ENCODE measurements at regions not wholly inside any gene's neighbourhood (a gene's known extent, or its start where the extent isn't known, plus 50 kb on each side); places are given as distances from the start of the nearest gene placed in this dataset.

GRCh38 chr14:94885481-94886155, 115.7 kb upstream of the GSC start:
- TF ChIP-seq CTCF (IDR thresholded peaks at IDR 0.05) = no peak
- TF ChIP-seq POLR2A (IDR thresholded peaks at IDR 0.05) = no peak
